Right lobe of liver (tissue), 6 donors: ENCODE measurements at regions not wholly inside any gene's neighbourhood (a gene's known extent, or its start where the extent isn't known, plus 50 kb on each side); places are given as distances from the start of the nearest gene placed in this dataset.

Experiments used
- ATAC-seq, 4 donors: fragments of 200-7000 bp; cut with Tn5 transposase; one replicate each; pipeline ENCODE4 v1.9.1; 2020; ENCODE audit warnings: mild to moderate bottlenecking in 4 of 4, moderate library complexity in 4 of 4
- DNase-seq, 3 donors: peaks; one replicate each; pipeline ENCODE4 v3.0.0-alpha.2; 2020
- H3K27ac ChIP-seq, 3 donors: fragments of 200-600 bp; one replicate each; pipeline ENCODE4 v1.8.0; 2022
- H3K27me3 ChIP-seq, 2 donors: fragments of 200-600 bp; one replicate each; pipeline ENCODE4 v1.8.0; 2022
- H3K36me3 ChIP-seq, 4 donors: fragments of 200-600 bp; sonication (generic) in 1 of 4; one replicate each; pipeline versions ENCODE4 v1.5.1 to v1.8.0; 2017 to 2022; ENCODE audit warnings: control low read depth in 1 of 4
- H3K4me1 ChIP-seq, 4 donors: fragments of 200-600 bp; sonication (generic) in 1 of 4; one replicate each; pipeline versions ENCODE4 v1.5.1 to v1.8.0; 2017 to 2022; ENCODE audit warnings: control low read depth in 1 of 4
- H3K4me3 ChIP-seq, 3 donors: fragments of 200-600 bp; one replicate each; pipeline ENCODE4 v1.8.0; 2022
- H3K9me3 ChIP-seq, 4 donors: fragments of 200-600 bp; sonication (generic) in 1 of 4; one replicate each; pipeline versions ENCODE4 v1.5.1 to v1.8.0; 2017 to 2022; ENCODE audit warnings: control low read depth in 1 of 4
- CTCF ChIP-seq, 4 donors: fragments of 200-600 bp in 3 of 4; fragments of 450-650 bp in 1 of 4; IDR thresholded peaks; one replicate each; pipeline versions ENCODE4 v1.5.1 to v1.8.0; 2016 to 2022; ENCODE audit warnings: antibody characterized with exemption in 4 of 4, mild to moderate bottlenecking in 2 of 4
- POLR2A ChIP-seq: fragments of 450-650 bp; IDR thresholded peaks from one replicate; pipeline ENCODE4 v1.6.1; 2017; ENCODE audit warnings: antibody characterized with exemption, mild to moderate bottlenecking
- WGBS: methylation state at CpG from one replicate; pipeline ENCODE4 v1.1.6; 2018; ENCODE audit warnings: low coverage, low lambda C conversion rate; ENCODE audit not compliant: insufficient coverage; ENCODE audit errors: missing lambda C conversion rate; 5-methylcytosine and 5-hydroxymethylcytosine counted together
- intact Hi-C, 2 donors: fragments of 100-400 bp; cut with DNase I; formaldehyde crosslinking; loops; one replicate each; pipeline versions ENCODE4 v1.11.2 to v1.14.1; 2022
- donor health status: DM: no; HTN: yes; CAD: no.
- donor health status: DM: no; HTN: no; CAD: no.
- donor health status: DM: no; HTN: no; CAD: no.
- donor health status: DM: no; HTN: yes; CAD: no.
- donor health status: DM: no; HTN: yes; CAD: no.

- Histone ChIP-seq H3K9me3 (no peaks in the 10 kb centered on the region), H3K27me3 (no peaks in the 10 kb centered on the region), H3K36me3 (no peaks in the 10 kb centered on the region), H3K4me1 (no peaks in the 10 kb centered on the region), H3K27ac (no peak overlapping the region), H3K4me3 (no peak overlapping the region)
- intact Hi-C loops, result no loop called here
- TF ChIP-seq CTCF (IDR thresholded peaks at IDR 0.05) (no peak), POLR2A (no peak)
- 40% methylated on average over 3 of the region's 6 CpGs for WGBS
- no peak for ATAC-seq
- no peak for DNase-seq
Observed at GRCh38 chr2:219916281-219916680, 288.9 kb downstream of the SLC4A3 start.

- no peaks in the 10 kb centered on the region for H3K4me1 ChIP-seq
- TF ChIP-seq CTCF (IDR thresholded peaks at IDR 0.05) (no peak), POLR2A (no peak)
Observed at GRCh38 chr2:219916726-219917440, 289.5 kb downstream of the SLC4A3 start.

GRCh38 chr2:219918254-219918653 lies 290.8 kb downstream of the SLC4A3 start:
- Histone ChIP-seq H3K27ac (no peak overlapping the region), H3K4me1 (no peaks in the 10 kb centered on the region), H3K36me3 (no peaks in the 10 kb centered on the region), H3K27me3 (no peaks in the 10 kb centered on the region), H3K9me3 (no peaks in the 10 kb centered on the region), H3K4me3 (no peak overlapping the region)
- intact Hi-C loops, result no loop called here
- 22% methylated on average over 3 of the region's 3 CpGs for WGBS
- no peak for DNase-seq
- no peak for ATAC-seq
- TF ChIP-seq POLR2A (no peak), CTCF (IDR thresholded peaks at IDR 0.05) (no peak)

More at GRCh38 chr2:219916726-219917440, 289.5 kb downstream of the SLC4A3 start:
- intact Hi-C loops, result no loop called here
- Histone ChIP-seq H3K9me3 (no peaks in the 10 kb centered on the region), H3K27me3 (no peaks in the 10 kb centered on the region), H3K27ac (no peak overlapping the region), H3K4me3 (no peak overlapping the region), H3K36me3 (no peaks in the 10 kb centered on the region)
- DNase-seq, result no peak
- ATAC-seq, result no peak
- WGBS, result 56% methylated on average over 3 of the region's 3 CpGs

- Histone ChIP-seq H3K27ac (no peak overlapping the region), H3K4me3 (no peak overlapping the region), H3K27me3 (no peaks in the 10 kb centered on the region), H3K36me3 (no peaks in the 10 kb centered on the region), H3K9me3 (no peaks in the 10 kb centered on the region), H3K4me1 (no peaks in the 10 kb centered on the region)
- ATAC-seq, result no peak
- intact Hi-C loops, result no loop called here
- no peak for DNase-seq
- 66% methylated on average over 3 of the region's 4 CpGs for WGBS
- TF ChIP-seq CTCF (IDR thresholded peaks at IDR 0.05) (no peak), POLR2A (no peak)
Observed at GRCh38 chr2:219918944-219919343, 291.5 kb downstream of the SLC4A3 start.
